ENCODE measurements at regions not wholly inside any gene's neighbourhood (a gene's known extent, or its start where the extent isn't known, plus 50 kb on each side); places are given as distances from the start of the nearest gene placed in this dataset.

DNA sequence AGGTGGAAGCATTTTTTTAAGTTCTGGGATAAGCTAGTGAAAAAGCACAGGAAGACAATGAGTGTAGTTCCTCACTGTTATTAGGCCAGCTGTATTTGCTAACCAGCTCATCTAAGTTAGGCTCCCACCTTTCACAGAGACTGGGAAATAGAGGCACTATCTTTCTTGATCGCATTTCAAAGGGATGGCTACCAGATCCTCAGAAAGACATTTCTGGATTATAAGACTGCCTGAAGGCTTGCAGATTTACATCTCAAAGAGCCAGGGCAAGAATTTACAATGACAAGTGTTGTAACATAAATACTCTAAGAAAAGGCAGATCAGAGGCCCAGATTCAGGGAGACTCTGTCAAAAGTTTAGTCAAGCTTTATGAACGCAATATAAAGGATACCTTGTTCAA, 1005.5 kb downstream of the PCDH9 start:
- TF ChIP-seq FOXA1 (IDR thresholded peaks at IDR 0.05), result no peak
- TF ChIP-seq L3MBTL2 (conservative IDR thresholded peaks at IDR 0.05), result no peak
- TF ChIP-seq SP1 (IDR thresholded peaks at IDR 0.05), result no peak
- no peak for TF ChIP-seq ELF4 (IDR thresholded peaks at IDR 0.05)
- TF ChIP-seq FOXM1 (IDR thresholded peaks at IDR 0.05; ENCODE audit: borderline replicate concordance), result no peak

Data from HEK293T (cell line).